IPS-11a (cell line): ENCODE measurements at regions not wholly inside any gene's neighbourhood (a gene's known extent, or its start where the extent isn't known, plus 50 kb on each side); places are given as distances from the start of the nearest gene placed in this dataset.

Experiments used
- H3K4me3 ChIP-seq: one replicate; pipeline ENCODE4 v1.5.1; 2013; ENCODE audit warnings: low read depth, low read length, control low read depth

GRCh38 chr13:55613429-55614187, 1527.1 kb upstream of the PRR20A start:
- H3K4me3 ChIP-seq: no peak overlapping the region

GRCh38 chr13:55615081-55615480, 1525.6 kb upstream of the PRR20A start:
- no peak overlapping the region for H3K4me3 ChIP-seq

- no peak overlapping the region for H3K4me3 ChIP-seq
Measured at GRCh38 chr13:55617241-55617640, 1523.5 kb upstream of the PRR20A start.

GRCh38 chr13:55627221-55627620, 1513.5 kb upstream of the PRR20A start:
- H3K4me3 ChIP-seq: no peak overlapping the region

GRCh38 chr13:55632402-55632801, 1508.3 kb upstream of the PRR20A start:
- H3K4me3 ChIP-seq: no peak overlapping the region

GRCh38 chr13:55649485-55649884, 1491.2 kb upstream of the PRR20A start:
- H3K4me3 ChIP-seq: no peak overlapping the region

GRCh38 chr13:55652657-55653056, 1488.1 kb upstream of the PRR20A start:
- no peak overlapping the region for H3K4me3 ChIP-seq

- H3K4me3 ChIP-seq: no peak overlapping the region
Measured at GRCh38 chr13:55653497-55653896, 1487.2 kb upstream of the PRR20A start.

GRCh38 chr13:55654243-55654642, 1486.5 kb upstream of the PRR20A start:
- no peak overlapping the region for H3K4me3 ChIP-seq

- H3K4me3 ChIP-seq: peak overlapping the region; percentile 51
Measured at GRCh38 chr13:55660264-55660663, 1480.5 kb upstream of the PRR20A start.

- H3K4me3 ChIP-seq: peak overlapping the region; percentile 18
Measured at GRCh38 chr13:55660851-55661250, 1479.9 kb upstream of the PRR20A start.

- H3K4me3 ChIP-seq: no peak overlapping the region
Measured at GRCh38 chr13:55661505-55661904, 1479.2 kb upstream of the PRR20A start.

GRCh38 chr13:55664178-55664577, 1476.5 kb upstream of the PRR20A start:
- H3K4me3 ChIP-seq: no peak overlapping the region

GRCh38 chr13:55669051-55669450, 1471.7 kb upstream of the PRR20A start:
- H3K4me3 ChIP-seq: no peak overlapping the region

GRCh38 chr13:55673910-55674309, 1466.8 kb upstream of the PRR20A start:
- H3K4me3 ChIP-seq: no peak overlapping the region

- no peak overlapping the region for H3K4me3 ChIP-seq
Measured at GRCh38 chr13:55682776-55683175, 1457.9 kb upstream of the PRR20A start.

GRCh38 chr13:55705526-55705925, 1435.2 kb upstream of the PRR20A start:
- H3K4me3 ChIP-seq: no peak overlapping the region

GRCh38 chr13:55705971-55706370, 1434.7 kb upstream of the PRR20A start:
- no peak overlapping the region for H3K4me3 ChIP-seq

GRCh38 chr13:55714120-55714519, 1426.6 kb upstream of the PRR20A start:
- no peak overlapping the region for H3K4me3 ChIP-seq

GRCh38 chr13:55727683-55728082, 1413.0 kb upstream of the PRR20A start:
- H3K4me3 ChIP-seq: no peak overlapping the region

- no peak overlapping the region for H3K4me3 ChIP-seq
Measured at GRCh38 chr13:55728247-55728646, 1412.5 kb upstream of the PRR20A start.

GRCh38 chr13:55745828-55746227, 1394.9 kb upstream of the PRR20A start:
- no peak overlapping the region for H3K4me3 ChIP-seq

- H3K4me3 ChIP-seq: no peak overlapping the region
Measured at GRCh38 chr13:55761986-55762385, 1378.7 kb upstream of the PRR20A start.
